ENCODE measurements at regions not wholly inside any gene's neighbourhood (a gene's known extent, or its start where the extent isn't known, plus 50 kb on each side); places are given as distances from the start of the nearest gene placed in this dataset.

- no peak for TF ChIP-seq POLR2AphosphoS5 (IDR thresholded peaks at IDR 0.05; ENCODE audit: low read depth, low read length)
- TF ChIP-seq TAF1 (IDR thresholded peaks at IDR 0.05; ENCODE audit: borderline replicate concordance, low read depth, low read length) = no peak
- no peak for TF ChIP-seq POLR2A (IDR thresholded peaks at IDR 0.05; ENCODE audit: low read depth, low read length)
Observed at GRCh38 chr12:63232896-63233295, 81.9 kb upstream of the AVPR1A start.

All from GM12892 (cell line).